Activated CD4-positive, alpha-beta T cell treated with anti-CD3 and anti-CD28 coated beads, Interleukin-10, Interleukin-2, amounts not matched to agents 100 ng/mL and 50 ng/mL, durations not matched to agents 16 hours and 8 hours (primary cell): ENCODE measurements at regions not wholly inside any gene's neighbourhood (a gene's known extent, or its start where the extent isn't known, plus 50 kb on each side); places are given as distances from the start of the nearest gene placed in this dataset.

ENCODE experiments used
- DNase-seq: peaks from one replicate; pipeline ENCODE4 v3.0.0-alpha.2; 2020

DNA sequence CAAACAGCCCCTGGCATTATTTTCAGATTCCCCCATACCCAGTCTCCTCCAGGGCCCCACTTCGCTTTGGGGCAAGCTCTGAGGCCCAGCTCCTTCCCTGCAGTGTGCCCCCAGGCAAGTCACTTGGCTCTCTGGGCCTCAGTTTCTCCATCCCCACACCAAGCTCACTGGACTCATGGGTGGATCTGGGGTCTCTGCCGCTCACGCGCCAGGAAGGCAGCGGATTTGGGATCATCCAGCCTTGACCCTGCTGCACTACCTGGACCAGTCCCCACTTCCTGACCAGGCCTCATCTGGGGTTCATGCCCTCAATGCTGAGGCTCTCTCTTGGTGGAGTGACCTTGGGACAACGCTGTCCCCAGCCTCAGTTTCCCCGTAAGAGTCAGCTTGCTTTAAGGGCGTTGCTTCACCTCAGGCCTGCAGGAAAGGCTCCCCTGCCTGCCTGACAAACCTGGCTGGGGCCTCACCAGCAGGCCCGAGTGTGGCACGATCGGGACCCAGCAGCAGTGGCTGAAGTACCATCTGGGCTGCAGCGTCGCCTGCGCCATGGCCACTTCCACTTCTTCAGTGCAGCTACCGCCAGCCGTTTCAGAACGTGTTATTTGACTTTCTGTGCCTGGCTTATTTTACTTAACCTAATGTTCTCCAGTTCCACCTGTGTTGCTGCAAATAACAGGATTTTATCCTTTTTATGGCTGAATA, 519.6 kb upstream of the SEMA6A start:
- no peak for DNase-seq

DNA sequence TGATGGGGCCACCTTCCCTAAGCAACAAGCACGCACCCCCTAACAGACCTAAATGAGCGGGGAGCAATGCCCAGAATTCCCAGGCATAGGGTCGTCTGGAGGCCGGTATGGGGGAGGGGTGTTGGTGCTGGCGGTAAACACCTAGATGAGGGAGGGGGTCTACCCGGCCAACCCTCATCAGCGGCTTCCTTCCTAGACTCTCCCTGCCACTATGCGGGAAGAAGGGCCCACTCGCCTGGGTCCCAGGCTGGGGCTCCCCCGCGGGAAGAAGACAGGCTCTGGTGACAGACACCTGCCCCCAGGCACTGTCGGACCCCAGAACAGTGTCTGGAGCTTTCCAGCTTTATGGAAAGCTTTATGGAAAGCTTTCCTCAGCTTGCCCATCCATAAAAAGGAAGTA, 519.0 kb upstream of the SEMA6A start:
- DNase-seq, result no peak

DNA sequence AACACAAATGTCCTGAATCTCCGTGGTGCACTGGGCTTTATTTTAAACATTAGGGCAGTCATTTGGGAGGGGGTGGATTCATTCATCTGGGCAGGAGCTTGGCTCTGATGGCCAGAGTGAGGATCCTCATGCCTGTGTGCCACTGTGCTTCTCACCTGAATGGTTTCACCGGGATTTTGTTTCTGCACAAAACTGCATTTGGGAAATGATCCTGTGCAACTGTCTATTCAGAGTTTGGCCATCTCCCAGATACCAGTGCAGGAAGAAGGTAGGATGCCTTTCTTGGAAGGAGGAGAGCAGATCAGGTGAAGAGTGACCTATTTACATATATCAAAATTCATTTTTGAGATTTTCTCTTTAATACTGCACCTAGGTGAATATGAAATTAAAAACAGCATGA, 514.4 kb upstream of the SEMA6A start:
- DNase-seq, result no peak

DNA sequence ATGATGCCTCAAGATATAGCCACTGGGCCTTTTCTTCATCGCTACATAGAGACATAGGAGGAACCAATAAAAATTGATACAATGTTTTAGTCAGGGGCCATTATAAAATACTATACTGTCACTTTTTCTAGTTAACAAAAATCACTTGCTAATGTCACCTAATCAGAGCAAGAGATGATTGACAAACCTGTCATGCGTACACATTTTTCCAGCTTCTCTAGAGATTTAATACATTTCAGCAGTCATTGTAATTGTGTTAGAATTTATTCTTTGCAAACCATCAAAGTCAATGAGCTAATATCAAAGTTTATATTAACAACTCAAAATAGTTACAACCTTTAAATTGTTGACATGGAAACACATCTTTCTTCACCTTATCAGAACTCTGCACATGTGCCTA, 513.6 kb upstream of the SEMA6A start:
- DNase-seq, result no peak

DNA sequence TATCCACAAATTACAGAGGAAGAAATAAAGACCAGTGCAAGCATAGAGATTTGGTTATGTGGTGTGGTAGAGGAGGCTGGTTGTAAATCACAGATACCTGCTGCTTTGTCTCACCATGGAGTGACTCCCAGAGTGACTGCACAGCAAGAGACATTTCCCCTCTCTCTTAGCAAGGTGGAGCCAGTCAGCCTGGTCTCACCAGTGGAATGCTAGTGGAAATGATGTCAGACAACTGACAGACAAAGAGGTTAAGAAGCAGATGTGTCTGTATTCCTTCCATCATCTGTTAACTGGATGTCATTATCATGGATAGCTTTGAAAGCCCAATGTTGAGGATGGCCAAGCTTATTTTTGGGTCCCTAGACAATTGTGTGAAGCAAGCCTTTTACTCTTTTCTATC, 509.4 kb upstream of the SEMA6A start:
- DNase-seq, result no peak

DNA sequence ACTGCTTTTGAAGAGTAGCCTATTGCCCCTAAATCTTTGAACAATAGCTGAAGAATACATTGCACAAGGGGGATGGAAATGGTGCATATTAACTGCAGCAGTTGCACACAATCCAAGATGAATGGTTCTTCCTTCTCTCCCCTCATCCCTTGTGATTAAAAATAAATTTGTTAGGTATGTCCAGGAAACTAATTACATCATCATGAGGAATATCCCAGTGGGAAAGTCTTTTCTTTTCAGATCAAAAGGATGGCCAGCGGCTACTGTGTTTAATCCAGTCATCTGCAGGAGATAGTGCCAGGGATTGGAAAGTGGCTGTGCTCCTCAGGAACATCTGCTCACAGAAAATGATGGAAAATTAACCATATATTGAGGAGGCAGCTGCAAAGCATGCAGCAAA, 508.4 kb upstream of the SEMA6A start:
- DNase-seq, result no peak

DNA sequence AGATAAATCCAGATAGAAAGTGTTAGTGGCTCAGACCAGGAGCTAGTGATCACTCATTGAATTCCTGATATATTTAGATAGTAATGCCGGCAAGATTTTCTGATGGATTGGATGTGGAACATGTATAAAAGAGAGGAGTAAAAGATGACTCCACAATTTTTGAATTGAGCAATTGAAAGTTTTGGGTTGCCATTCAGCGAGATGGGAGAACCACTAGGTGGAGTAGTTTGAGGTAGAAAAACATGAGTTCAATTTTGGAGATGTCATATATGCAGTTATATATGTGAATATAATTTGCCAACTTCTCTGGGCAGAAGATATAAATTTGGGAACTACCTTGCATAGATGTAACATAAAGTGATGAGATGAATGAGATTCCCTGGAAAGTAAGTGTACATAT, 502.5 kb upstream of the SEMA6A start:
- no peak for DNase-seq

DNA sequence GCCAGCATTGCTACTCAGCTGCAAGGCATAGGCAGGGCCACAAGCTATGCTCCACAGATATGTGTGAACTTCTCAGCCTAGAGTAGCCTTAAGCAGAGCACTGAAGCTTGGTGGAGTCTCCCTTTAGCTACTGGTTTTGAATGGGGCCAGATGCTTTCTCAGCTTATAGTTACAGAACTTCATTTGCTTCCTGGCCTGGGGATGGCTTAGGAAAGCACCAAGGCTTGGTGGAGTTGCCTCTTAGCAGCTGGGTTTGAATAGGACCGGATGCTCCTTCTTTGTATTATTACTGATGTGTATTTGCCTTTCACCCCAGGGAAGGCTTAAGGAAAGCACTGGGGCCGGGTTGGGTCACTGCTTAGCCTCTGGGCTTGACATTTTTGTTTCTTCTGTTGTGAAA, 497.8 kb upstream of the SEMA6A start:
- DNase-seq, result no peak

DNA sequence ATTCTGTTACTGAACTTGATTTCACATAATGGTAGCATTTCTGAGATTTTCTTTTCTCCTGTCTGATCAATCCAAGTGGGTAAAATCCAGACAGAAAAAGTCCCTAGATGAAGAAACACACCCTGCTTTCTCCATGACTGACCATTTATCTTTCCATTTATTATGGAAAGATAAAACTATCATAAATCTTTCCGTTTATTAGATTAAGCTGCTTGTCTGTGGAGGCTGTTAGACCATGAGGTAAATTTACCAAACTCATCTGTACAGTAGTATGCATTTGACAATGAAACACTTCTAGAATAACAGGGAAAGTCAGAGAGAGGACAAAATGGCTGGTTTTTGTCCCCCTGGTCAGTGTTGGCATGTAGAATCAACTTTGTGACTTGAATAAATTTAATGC, 491.2 kb upstream of the SEMA6A start:
- DNase-seq, result no peak

DNA sequence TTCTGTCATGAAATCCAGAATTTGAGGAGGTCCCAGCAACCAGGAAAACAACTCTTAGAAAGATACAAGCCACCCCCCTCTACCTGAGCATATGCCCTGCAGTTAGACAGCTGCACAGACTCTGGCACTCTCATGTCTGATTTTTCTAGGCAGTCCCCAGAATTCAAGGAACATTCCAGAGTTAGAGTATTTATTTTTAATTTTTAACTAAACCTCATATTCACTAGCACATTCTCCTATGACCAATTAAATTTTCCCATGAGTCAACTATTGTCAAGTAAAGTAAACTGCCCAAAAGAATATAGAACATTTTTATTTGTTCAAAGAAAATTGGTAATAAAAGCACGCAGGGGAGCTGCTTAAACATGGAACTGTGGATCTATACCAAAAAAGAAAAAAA, 490.5 kb upstream of the SEMA6A start:
- no peak for DNase-seq

DNA sequence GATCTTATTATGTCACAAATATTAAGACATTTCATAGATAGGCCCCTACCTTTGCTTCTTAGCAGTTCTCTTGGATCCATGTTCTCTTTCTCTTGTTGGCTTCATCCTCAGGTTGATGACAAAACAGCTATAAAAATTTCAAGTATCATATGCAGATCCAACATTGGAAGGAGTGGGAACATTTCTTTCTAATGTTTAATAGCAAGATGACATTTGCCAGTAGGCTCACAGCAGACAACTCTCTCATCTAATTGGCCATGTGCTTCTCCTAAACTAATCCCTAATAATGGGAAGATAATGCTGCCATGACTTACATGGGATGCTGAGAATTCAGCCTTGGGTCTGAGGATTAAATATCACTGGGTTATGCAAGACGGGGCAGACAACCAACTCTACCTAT, 485.5 kb upstream of the SEMA6A start:
- no peak for DNase-seq

DNA sequence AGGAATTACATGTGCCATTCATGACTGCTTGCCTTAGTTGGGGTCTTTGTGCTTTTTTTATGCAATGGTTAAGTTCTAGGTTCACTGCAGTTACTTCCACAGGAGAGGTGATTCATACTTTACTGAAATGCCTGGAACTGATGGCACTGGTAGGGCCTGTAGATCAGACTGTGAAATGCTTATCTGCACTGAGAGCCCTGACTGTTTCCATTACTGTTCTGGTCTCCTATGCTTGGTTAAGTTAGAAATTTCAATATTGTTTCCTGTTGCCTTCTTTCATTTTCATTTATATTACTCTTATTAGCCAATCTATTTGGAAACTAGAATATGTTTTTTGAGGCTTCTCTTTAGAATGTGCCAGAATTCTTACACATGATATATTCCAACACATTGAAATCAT, 484.1 kb upstream of the SEMA6A start:
- DNase-seq, result no peak

DNA sequence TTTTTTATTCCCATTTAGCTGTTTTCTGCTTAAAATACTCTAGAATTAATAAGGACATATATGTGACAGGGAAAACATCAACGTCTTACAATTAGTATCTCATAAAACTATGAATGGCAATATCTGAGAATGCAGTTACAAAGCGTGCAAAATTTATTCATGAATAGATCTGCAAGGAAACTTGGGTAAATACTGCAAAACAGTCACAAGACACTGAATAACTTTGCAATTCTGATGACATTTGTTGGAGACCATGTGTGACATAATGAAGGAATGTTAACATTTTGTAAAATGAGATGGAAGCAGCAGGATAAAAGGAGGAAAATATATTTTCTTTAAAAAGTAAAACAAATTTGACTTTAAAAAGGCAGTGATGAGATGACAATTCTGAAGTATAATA, 480.9 kb upstream of the SEMA6A start:
- no peak for DNase-seq

DNA sequence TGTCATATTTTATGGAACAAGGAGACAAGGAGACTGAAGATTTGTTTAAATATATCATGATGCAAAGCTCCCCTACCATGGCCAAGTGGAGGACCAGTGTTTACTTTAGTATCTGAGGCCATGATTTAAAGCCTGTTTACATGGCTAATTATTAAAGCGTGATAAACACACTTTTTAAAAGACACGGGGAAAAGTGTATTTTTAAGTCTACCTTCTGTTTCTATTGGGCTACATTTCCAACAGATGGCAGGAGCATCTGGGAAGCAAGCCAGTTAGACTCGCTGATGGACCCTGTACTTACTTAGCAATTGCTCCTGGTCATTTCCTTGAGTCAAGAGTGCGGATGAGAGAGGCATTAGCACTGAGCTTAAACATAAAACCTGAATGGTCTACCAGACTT, 480.3 kb upstream of the SEMA6A start:
- no peak for DNase-seq

DNA sequence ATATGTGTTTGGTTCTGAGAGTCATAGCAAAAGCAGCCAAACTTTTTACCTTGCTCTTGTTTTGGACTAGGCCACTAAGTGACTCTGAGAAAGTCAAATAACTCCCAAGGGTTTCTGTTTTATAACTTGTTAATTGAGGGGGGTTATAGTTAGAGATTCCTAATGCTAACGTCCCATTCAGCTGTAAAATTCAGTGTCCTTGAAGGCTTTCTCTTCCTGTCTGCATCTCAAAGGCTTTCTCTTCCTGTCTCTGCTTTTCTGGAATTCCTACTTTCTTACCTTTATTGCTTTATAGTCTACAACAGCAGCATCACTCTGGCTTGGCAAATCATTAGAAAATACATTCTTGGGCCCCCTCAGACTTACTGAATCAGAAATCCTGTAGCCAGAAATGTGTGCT, 479.5 kb upstream of the SEMA6A start:
- no peak for DNase-seq

DNA sequence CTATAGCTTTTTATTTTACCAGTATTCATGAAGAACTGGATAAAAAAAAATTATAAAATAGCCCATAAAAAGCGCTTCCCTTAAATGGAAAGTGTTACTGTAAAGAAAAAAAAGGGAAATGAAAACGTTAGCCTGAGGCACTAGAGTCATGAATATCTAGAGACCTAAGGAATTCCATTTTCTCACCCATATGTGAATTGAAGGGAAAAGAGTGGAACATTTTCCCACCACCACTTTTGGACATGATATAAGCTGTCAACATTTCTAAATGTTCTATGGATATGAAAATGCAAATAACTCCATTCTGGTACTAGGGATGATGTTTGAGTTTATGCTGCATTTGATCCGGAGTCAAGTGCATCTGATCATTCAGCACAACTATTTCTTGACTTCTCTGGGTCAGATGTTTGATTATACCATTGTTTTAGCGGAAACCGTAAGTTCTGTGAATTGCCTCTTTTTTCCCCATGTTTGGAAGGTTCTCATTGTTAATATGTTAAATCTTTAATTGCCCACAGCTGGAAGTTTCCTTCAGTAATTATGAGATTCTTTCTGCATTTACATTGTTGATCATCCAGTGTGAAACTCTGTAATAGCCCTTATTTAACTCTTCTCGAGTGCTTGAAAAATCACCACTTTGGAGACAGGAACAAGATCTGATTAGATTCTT, 467.4 kb upstream of the SEMA6A start:
- no peak for DNase-seq

DNA sequence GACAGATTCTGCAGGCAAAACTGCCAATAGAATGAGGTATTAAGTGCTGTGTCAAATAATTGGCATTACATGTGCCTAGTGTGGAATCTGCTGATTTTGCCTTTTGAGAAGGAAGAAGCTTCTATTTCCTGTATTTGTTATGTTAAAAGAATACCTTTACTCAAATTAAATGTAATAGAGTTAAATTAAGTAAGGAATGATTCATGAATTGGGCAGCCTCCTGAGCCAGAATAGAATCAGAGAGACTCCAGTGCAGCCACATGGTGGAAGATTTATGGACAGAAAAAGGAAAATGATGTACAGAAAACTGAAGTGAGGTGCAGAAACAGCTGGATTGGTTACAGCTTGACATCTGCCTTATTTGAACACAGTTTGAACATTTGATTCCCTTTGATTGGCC, 464.4 kb upstream of the SEMA6A start:
- DNase-seq, result no peak

DNA sequence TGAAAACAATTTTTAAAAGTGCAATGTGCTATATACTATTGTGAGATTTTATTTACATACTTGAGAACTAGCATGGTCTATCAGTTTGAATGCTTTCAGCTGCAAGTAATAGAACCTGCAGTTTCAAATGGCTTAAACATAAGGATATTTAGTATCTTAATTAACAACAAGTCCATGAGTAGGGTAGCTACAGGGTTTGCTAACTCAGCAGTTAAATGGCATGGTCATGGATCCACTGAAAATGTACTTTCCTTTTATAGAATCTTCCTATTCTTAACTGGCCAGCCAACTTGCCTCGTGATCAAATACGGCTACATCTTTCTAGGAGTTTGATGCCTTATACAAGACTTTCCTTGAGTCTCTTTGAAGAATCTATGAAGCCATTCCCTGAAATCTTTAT, 452.8 kb upstream of the SEMA6A start:
- DNase-seq, result no peak

DNA sequence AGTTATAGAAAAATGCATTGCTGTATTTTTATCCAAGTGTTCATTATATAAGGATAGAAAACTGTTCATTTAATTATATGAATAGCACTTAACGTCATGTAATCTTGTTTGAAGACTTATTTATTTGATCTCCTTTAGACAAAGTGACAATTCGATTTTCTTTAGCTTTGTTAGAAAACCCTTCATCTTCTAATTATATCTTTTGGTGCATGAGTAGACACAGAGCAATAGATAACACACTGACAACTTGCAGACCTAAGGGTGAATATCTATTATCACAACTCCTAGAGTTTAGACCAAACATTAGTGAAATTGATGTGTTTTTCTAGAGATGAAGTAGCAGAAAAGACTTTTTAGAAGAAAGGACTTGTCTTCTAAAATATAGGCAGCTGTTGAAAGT, 446.4 kb upstream of the SEMA6A start:
- no peak for DNase-seq

DNA sequence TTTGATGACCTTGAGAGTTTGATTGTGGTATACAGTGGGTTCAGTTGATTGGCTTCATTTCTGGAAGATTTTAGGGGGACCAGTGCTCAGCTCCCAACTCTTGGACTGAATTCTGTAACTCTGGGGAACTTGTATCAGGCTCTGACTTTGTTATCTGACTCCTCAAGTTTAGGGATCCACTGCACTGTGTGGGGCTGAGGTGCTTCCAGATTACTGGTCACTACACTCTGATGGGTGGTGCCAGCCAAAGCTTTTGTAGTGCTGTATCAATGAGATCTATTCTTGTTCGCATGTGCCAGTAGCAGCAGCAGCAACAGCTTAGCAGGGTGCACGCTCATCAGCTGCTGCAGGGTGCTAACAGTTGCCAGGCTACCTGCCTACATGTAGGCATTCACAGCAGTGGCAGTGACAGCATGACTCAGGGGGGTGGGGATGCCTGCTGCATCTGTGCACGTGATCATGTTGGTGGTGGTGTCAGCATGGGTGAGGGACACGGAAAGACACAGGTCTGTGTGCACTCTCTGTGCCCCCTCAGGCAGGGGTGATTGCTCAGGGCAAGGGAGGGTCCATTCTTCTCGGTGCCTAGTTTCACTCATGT, 438.8 kb upstream of the SEMA6A start:
- DNase-seq, result no peak

DNA sequence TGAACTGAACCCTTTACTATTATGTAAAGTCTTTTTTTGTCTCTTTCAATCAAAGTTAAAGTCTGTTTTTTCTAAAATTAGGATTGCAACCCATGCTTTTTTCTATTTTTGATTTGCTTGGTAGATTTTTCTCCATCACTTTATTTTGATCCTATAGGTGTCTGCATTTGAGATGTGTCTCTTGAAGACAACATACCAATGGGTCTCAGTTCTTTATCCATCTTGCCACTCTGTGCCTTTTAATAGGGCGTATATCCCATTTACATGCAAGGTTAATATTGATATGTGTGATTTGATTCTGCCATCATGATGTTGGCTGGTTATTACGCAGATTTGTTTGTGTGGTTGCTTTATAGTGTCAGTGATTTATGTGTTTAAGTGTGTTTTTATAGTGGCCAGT, 436.0 kb upstream of the SEMA6A start:
- DNase-seq, result no peak

DNA sequence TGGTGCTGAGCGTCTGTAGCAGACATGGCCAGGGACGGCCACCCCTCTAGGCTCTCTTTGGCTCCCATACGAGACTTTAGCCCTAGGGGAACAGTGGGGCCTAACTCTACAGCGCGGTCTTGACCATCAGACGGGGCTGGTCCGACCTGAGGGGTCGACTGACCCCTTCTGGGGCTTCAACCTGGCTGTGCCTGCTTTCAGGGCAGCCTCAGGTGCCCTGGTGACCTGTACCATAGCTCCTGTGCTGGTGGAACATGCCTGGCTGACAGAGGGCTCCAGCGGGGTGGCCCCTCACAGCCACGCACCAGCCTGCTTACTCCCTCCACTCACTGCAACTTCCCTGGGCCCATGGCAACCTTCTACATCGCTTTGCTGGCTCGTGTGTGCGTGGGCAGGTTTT, 423.4 kb upstream of the SEMA6A start:
- no peak for DNase-seq

DNA sequence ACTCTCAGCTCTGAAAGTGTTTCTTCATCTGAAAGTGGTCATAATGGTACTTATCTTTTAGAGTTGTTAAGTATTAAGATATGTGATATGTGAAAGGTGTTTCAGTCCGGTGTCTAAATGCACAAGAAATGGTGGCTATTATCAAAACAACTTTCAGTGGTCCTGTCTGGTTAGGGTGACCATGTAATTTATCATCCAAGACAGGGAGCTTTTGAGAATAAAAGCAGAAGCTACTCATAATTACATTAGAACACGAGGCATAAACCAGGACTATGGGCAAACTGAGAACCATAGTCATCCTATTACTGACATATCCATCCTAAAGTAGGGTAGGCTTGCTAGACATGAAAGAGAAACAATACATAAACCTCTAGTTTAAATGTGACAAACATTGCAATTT, 418.1 kb upstream of the SEMA6A start:
- DNase-seq, result no peak

DNA sequence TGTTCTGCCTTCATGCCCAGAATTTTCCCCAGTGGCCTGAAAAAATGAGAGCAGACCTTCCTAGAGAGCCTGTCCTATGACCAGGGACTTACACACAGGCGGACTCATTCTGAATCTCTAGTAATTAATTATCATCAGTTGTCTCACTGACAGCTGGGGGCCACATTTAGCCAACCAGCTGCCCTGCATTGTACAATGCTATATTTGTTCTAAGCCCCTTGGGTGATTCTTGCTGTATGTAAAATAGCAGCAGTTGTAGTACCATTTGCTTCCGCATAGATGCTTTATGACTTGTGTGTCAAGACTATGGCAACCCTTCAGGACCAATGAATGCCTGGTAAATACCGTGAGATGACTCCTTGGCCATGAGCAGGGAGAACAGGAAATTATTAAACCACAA, 415.4 kb upstream of the SEMA6A start:
- DNase-seq, result no peak

DNA sequence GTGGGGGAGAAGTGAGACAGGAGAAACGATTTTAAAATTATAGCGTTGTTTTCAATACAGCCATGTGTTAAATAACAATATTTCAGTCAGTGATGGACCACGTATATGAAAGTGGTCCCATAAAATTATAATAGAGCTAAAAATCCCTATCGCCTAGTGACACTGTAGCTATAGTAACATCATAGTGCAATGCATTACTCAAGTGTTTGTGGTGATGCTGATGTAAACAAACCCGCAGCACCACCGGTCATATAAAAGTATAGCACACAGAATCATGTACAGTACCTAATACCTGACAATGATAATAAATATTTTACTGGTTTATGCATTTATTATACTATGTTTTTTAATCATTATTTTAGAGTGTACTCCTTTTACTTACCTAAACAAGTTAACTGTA, 407.4 kb upstream of the SEMA6A start:
- no peak for DNase-seq
